ENCODE measurements at regions not wholly inside any gene's neighbourhood (a gene's known extent, or its start where the extent isn't known, plus 50 kb on each side); places are given as distances from the start of the nearest gene placed in this dataset.

GRCh38 chr1:90417126-90417525 lies 300.0 kb downstream of the BARHL2 start:
- Histone ChIP-seq H3K4me3 (ENCODE audit: low read length) (no peak overlapping the region), H3K27me3 (ENCODE audit: low read depth, low read length) (no peaks in the 10 kb centered on the region), H3K4me2 (ENCODE audit: low read length) (no peak overlapping the region), H3K27ac (ENCODE audit: low read length) (no peak overlapping the region), H3K4me1 (ENCODE audit: low read length) (no peaks in the 10 kb centered on the region), H3K79me2 (ENCODE audit: low read length) (no peaks in the 10 kb centered on the region), H3K9ac (ENCODE audit: low read length) (no peak overlapping the region), H3K36me3 (replicated peaks; ENCODE audit: low read depth, low read length) (no peaks in the 10 kb centered on the region), H2AFZ (ENCODE audit: low read depth, low read length) (no peak overlapping the region), H3K9me3 (ENCODE audit: insufficient read depth, low read length) (no peaks in the 10 kb centered on the region), H4K20me1 (ENCODE audit: insufficient read depth, low read length) (no peaks in the 10 kb centered on the region)
- TF ChIP-seq CTCF (IDR thresholded peaks at IDR 0.05; ENCODE audit: low read depth, low read length) (no peak), EZH2phosphoT487 (IDR thresholded peaks at IDR 0.05; ENCODE audit: low read depth) (no peak)

GRCh38 chr1:90414201-90414600 lies 302.9 kb downstream of the BARHL2 start:
- Histone ChIP-seq H3K9me3 (ENCODE audit: insufficient read depth, low read length) (no peaks in the 10 kb centered on the region), H3K9ac (ENCODE audit: low read length) (no peak overlapping the region), H3K79me2 (ENCODE audit: low read length) (no peaks in the 10 kb centered on the region), H3K4me2 (ENCODE audit: low read length) (no peak overlapping the region), H3K4me3 (ENCODE audit: low read length) (no peak overlapping the region), H3K27me3 (ENCODE audit: low read depth, low read length) (no peaks in the 10 kb centered on the region), H3K4me1 (ENCODE audit: low read length) (no peaks in the 10 kb centered on the region), H3K36me3 (replicated peaks; ENCODE audit: low read depth, low read length) (no peaks in the 10 kb centered on the region), H4K20me1 (ENCODE audit: insufficient read depth, low read length) (no peaks in the 10 kb centered on the region), H3K27ac (ENCODE audit: low read length) (no peak overlapping the region), H2AFZ (ENCODE audit: low read depth, low read length) (no peak overlapping the region)
- TF ChIP-seq CTCF (IDR thresholded peaks at IDR 0.05; ENCODE audit: low read depth, low read length) (no peak), EZH2phosphoT487 (IDR thresholded peaks at IDR 0.05; ENCODE audit: low read depth) (no peak)

GRCh38 chr1:90413519-90413918 lies 303.6 kb downstream of the BARHL2 start:
- no peak overlapping the region for H3K27ac ChIP-seq (ENCODE audit: low read length)
- no peak overlapping the region for H3K9ac ChIP-seq (ENCODE audit: low read length)
- no peaks in the 10 kb centered on the region for H3K9me3 ChIP-seq (ENCODE audit: insufficient read depth, low read length)
- no peak overlapping the region for H3K4me2 ChIP-seq (ENCODE audit: low read length)
- no peaks in the 10 kb centered on the region for H3K36me3 ChIP-seq (replicated peaks; ENCODE audit: low read depth, low read length)
- no peaks in the 10 kb centered on the region for H4K20me1 ChIP-seq (ENCODE audit: insufficient read depth, low read length)
- H3K79me2 ChIP-seq (ENCODE audit: low read length): no peaks in the 10 kb centered on the region
- no peaks in the 10 kb centered on the region for H3K27me3 ChIP-seq (ENCODE audit: low read depth, low read length)
- no peaks in the 10 kb centered on the region for H3K4me1 ChIP-seq (ENCODE audit: low read length)
- no peak overlapping the region for H3K4me3 ChIP-seq (ENCODE audit: low read length)
- H2AFZ ChIP-seq (ENCODE audit: low read depth, low read length): no peak overlapping the region
- TF ChIP-seq CTCF (IDR thresholded peaks at IDR 0.05; ENCODE audit: low read depth, low read length) (no peak), EZH2phosphoT487 (IDR thresholded peaks at IDR 0.05; ENCODE audit: low read depth) (no peak)

GRCh38 chr1:90412563-90412962 lies 304.5 kb downstream of the BARHL2 start:
- H3K4me3 ChIP-seq (ENCODE audit: low read length): no peak overlapping the region
- no peaks in the 10 kb centered on the region for H3K4me1 ChIP-seq (ENCODE audit: low read length)
- no peaks in the 10 kb centered on the region for H3K79me2 ChIP-seq (ENCODE audit: low read length)
- no peaks in the 10 kb centered on the region for H4K20me1 ChIP-seq (ENCODE audit: insufficient read depth, low read length)
- TF ChIP-seq CTCF (IDR thresholded peaks at IDR 0.05; ENCODE audit: low read depth, low read length) (no peak), EZH2phosphoT487 (IDR thresholded peaks at IDR 0.05; ENCODE audit: low read depth) (no peak)
- H3K9ac ChIP-seq (ENCODE audit: low read length): no peak overlapping the region
- H2AFZ ChIP-seq (ENCODE audit: low read depth, low read length): no peak overlapping the region
- no peak overlapping the region for H3K27ac ChIP-seq (ENCODE audit: low read length)
- H3K27me3 ChIP-seq (ENCODE audit: low read depth, low read length): no peaks in the 10 kb centered on the region
- H3K9me3 ChIP-seq (ENCODE audit: insufficient read depth, low read length): no peaks in the 10 kb centered on the region
- H3K36me3 ChIP-seq (replicated peaks; ENCODE audit: low read depth, low read length): no peaks in the 10 kb centered on the region
- H3K4me2 ChIP-seq (ENCODE audit: low read length): no peak overlapping the region

All from OCI-LY3 (cell line).